ENCODE measurements at regions not wholly inside any gene's neighbourhood (a gene's known extent, or its start where the extent isn't known, plus 50 kb on each side); places are given as distances from the start of the nearest gene placed in this dataset.
"Not testable (repeated sequence)": the region's sequence is repeated elsewhere in the genome, so short reads cannot be mapped to it uniquely, and the experiment has no call there.

GRCh38 chrX:35562395-35562794 is 235.7 kb upstream of the MAGEB16 start:
- ATAC-seq (peak; percentile 77), DNase-seq (ENCODE audit: low spot score) (no peak)
- ChIA-PET POLR2A (no interaction called here), CTCF (no interaction called here)
- TF ChIP-seq ZNF423 (CRISPR knock-in tag; IDR thresholded peaks at IDR 0.05) (peak; percentile 42; the same call in 1 of the 2 replicates), ZNF671 (CRISPR knock-in tag; IDR thresholded peaks at IDR 0.05) (no peak)
- no peaks in the 10 kb centered on the region for H3K36me3 Mint-ChIP-seq
- H3K9me3 Mint-ChIP-seq: no peaks in the 10 kb centered on the region
- no peaks in the 10 kb centered on the region for H3K27me3 Mint-ChIP-seq (ENCODE audit: low read depth)
- H3K27ac Mint-ChIP-seq: no peak overlapping the region
- H3K4me1 Mint-ChIP-seq: peaks cover 12% of the 10 kb centered on the region
- no peak overlapping the region for H3K4me3 Mint-ChIP-seq

- H3K27ac Mint-ChIP-seq: no peak overlapping the region
- CTCF ChIA-PET: no interaction called here
Observed at GRCh38 chrX:35590210-35590609, 207.9 kb upstream of the MAGEB16 start.

GRCh38 chrX:35611562-35611961 is 186.6 kb upstream of the MAGEB16 start:
- peaks cover 22% of the 10 kb centered on the region for H3K9me3 Mint-ChIP-seq
- not testable (repeated sequence) for H3K27ac Mint-ChIP-seq

More at GRCh38 chrX:35590210-35590609, 207.9 kb upstream of the MAGEB16 start:
- no peak for DNase-seq (ENCODE audit: low spot score)
- POLR2A ChIA-PET: no interaction called here
- Mint-ChIP-seq H3K36me3 (no peaks in the 10 kb centered on the region), H3K4me3 (no peak overlapping the region), H3K9me3 (no peaks in the 10 kb centered on the region), H3K27me3 (ENCODE audit: low read depth) (no peaks in the 10 kb centered on the region), H3K4me1 (no peaks in the 10 kb centered on the region)
- ATAC-seq: no peak
- TF ChIP-seq ZNF232 (CRISPR knock-in tag; IDR thresholded peaks at IDR 0.05): no peak
- no peak for TF ChIP-seq RORB (CRISPR knock-in tag; IDR thresholded peaks at IDR 0.05)
- TF ChIP-seq ZNF425 (CRISPR knock-in tag; conservative IDR thresholded peaks at IDR 0.05): no peak
- TF ChIP-seq MXD4 (CRISPR knock-in tag; IDR thresholded peaks at IDR 0.05; ENCODE audit: borderline replicate concordance): no peak
- TF ChIP-seq GABPB1 (CRISPR knock-in tag; IDR thresholded peaks at IDR 0.05): no peak
- TF ChIP-seq ZNF671 (CRISPR knock-in tag; IDR thresholded peaks at IDR 0.05): no peak
- no peak for TF ChIP-seq PRRX2 (CRISPR knock-in tag; IDR thresholded peaks at IDR 0.05)

GRCh38 chrX:35617836-35618235 is 180.3 kb upstream of the MAGEB16 start:
- no peak overlapping the region for H3K4me3 Mint-ChIP-seq
- DNase-seq (ENCODE audit: low spot score) (no peak), ATAC-seq (no peak)
- POLR2A ChIA-PET: no interaction called here
- no peaks in the 10 kb centered on the region for H3K4me1 Mint-ChIP-seq
- H3K36me3 Mint-ChIP-seq: 0 out of 2 replicates have a peak, but pooled peaks cover 4% of the 10 kb centered on the region
- H3K27ac Mint-ChIP-seq: no peak overlapping the region
- H3K27me3 Mint-ChIP-seq (ENCODE audit: low read depth): no peaks in the 10 kb centered on the region
- CTCF ChIA-PET: no interaction called here
- peaks cover 13% of the 10 kb centered on the region for H3K9me3 Mint-ChIP-seq
- TF ChIP-seq TEAD4 (CRISPR knock-in tag; IDR thresholded peaks at IDR 0.05) (no peak), ERG (CRISPR knock-in tag; IDR thresholded peaks at IDR 0.05) (no peak), JUN (CRISPR knock-in tag; IDR thresholded peaks at IDR 0.05) (no peak)

More at GRCh38 chrX:35611562-35611961, 186.6 kb upstream of the MAGEB16 start:
- H3K4me3 Mint-ChIP-seq; POLR2A ChIA-PET; H3K4me1 Mint-ChIP-seq; H3K36me3 Mint-ChIP-seq; DNase-seq (ENCODE audit: low spot score); CTCF ChIA-PET; ATAC-seq; H3K27me3 Mint-ChIP-seq (ENCODE audit: low read depth): not testable (repeated sequence)

- no peak for DNase-seq (ENCODE audit: low spot score)
- no peak for TF ChIP-seq RELA (CRISPR knock-in tag; IDR thresholded peaks at IDR 0.05; ENCODE audit: borderline replicate concordance)
- TF ChIP-seq TEAD4 (CRISPR knock-in tag; IDR thresholded peaks at IDR 0.05): no peak
- no peak for TF ChIP-seq ATF1 (CRISPR knock-in tag; IDR thresholded peaks at IDR 0.05)
- no peak for TF ChIP-seq NR3C1 (CRISPR knock-in tag; conservative IDR thresholded peaks at IDR 0.05; ENCODE audit: low read depth)
- no peak for TF ChIP-seq FOXP4 (CRISPR knock-in tag; IDR thresholded peaks at IDR 0.05)
- no peak for TF ChIP-seq ATF6 (CRISPR knock-in tag; IDR thresholded peaks at IDR 0.05)
- TF ChIP-seq TEAD1 (CRISPR knock-in tag; IDR thresholded peaks at IDR 0.05): no peak
- no peak for TF ChIP-seq PREB (CRISPR knock-in tag; IDR thresholded peaks at IDR 0.05; ENCODE audit: borderline replicate concordance)
- no peak for TF ChIP-seq JUN (CRISPR knock-in tag; IDR thresholded peaks at IDR 0.05)
- no peak for TF ChIP-seq KAT7 (CRISPR knock-in tag; IDR thresholded peaks at IDR 0.05; ENCODE audit: borderline replicate concordance)
- peaks cover 13% of the 10 kb centered on the region for H3K9me3 Mint-ChIP-seq
- no peak overlapping the region for H3K4me3 Mint-ChIP-seq
- H3K27me3 Mint-ChIP-seq (ENCODE audit: low read depth): no peaks in the 10 kb centered on the region
- POLR2A ChIA-PET: no interaction called here
- CTCF ChIA-PET: no interaction called here
- no peaks in the 10 kb centered on the region for H3K4me1 Mint-ChIP-seq
- no peak overlapping the region for H3K27ac Mint-ChIP-seq
- ATAC-seq: no peak
- 0 out of 2 replicates have a peak, but pooled peaks cover 4% of the 10 kb centered on the region for H3K36me3 Mint-ChIP-seq
Observed at GRCh38 chrX:35622040-35622439, 176.1 kb upstream of the MAGEB16 start.
